ENCODE measurements at regions not wholly inside any gene's neighbourhood (a gene's known extent, or its start where the extent isn't known, plus 50 kb on each side); places are given as distances from the start of the nearest gene placed in this dataset.

- TF ChIP-seq EZH2 (IDR thresholded peaks at IDR 0.05; ENCODE audit: borderline replicate concordance, low read length) = no peak
- no peak for TF ChIP-seq CTCF (conservative IDR thresholded peaks at IDR 0.05 in 1 of 2, IDR thresholded peaks at IDR 0.05 in 1 of 2; ENCODE audit: extremely low read depth in 1 of 2, insufficient read depth in 1 of 2, low read depth in 1 of 2, low read length in 2 of 2)
Measured at GRCh38 chr1:115408533-115408932, 70.5 kb upstream of the NGF start.

All from mammary epithelial cell (primary cell).